ENCODE measurements at regions not wholly inside any gene's neighbourhood (a gene's known extent, or its start where the extent isn't known, plus 50 kb on each side); places are given as distances from the start of the nearest gene placed in this dataset.

GRCh38 chr20:57977141-57977540 lies 251.3 kb downstream of the ANKRD60 start:
- H3K9ac ChIP-seq (replicated peaks; ENCODE audit: extremely low read depth, insufficient read depth, low read length), result no peak overlapping the region
- H3K4me2 ChIP-seq (ENCODE audit: insufficient read depth, low read length), result no peak overlapping the region
- no peaks in the 10 kb centered on the region for H3K9me3 ChIP-seq (replicated peaks; ENCODE audit: control insufficient read depth, insufficient read depth, low read length)
- H3K27me3 ChIP-seq (ENCODE audit: control insufficient read depth in 2 of 2, insufficient read depth in 2 of 2, low read length in 2 of 2), result peaks cover 0 to 3% of the 10 kb centered on the region in 2 experiments
- intact Hi-C loops (cut with micrococcal nuclease) (no loop called here), dilution Hi-C loops (cut with MboI; ENCODE audit: extremely low pct_ligation_motif_present, low sequenced_read_pairs) (no loop called here)
- DNase-seq (ENCODE audit: low read depth, low spot score) (no peak), FAIRE-seq (no peak)
- TF ChIP-seq MAX (IDR thresholded peaks at IDR 0.05; ENCODE audit: insufficient read depth, insufficient read length) (no peak), EZH2 (IDR thresholded peaks at IDR 0.05; ENCODE audit: borderline replicate concordance, low read depth, low read length, severe bottlenecking) (no peak), MYC (IDR thresholded peaks at IDR 0.05; ENCODE audit: low read depth, low read length) (no peak), GATA2 (IDR thresholded peaks at IDR 0.05; ENCODE audit: insufficient read depth, insufficient read length, low read depth, low read length) (no peak), POLR2AphosphoS5 (IDR thresholded peaks at IDR 0.05; ENCODE audit: insufficient read depth, low read depth, low read length) (no peak), FOS (IDR thresholded peaks at IDR 0.05; ENCODE audit: borderline replicate concordance, insufficient read depth, low read length) (no peak), POLR2A (IDR thresholded peaks at IDR 0.05; ENCODE audit: low read depth, low read length) (no peak), JUN (IDR thresholded peaks at IDR 0.05; ENCODE audit: borderline replicate concordance, insufficient read depth, insufficient read length, low read depth) (no peak), CTCF (IDR thresholded peaks at IDR 0.05; ENCODE audit: extremely low read depth in 1 of 2, insufficient read depth in 1 of 2, low read depth in 1 of 2, low read length in 2 of 2) (no peak)
- no peaks in the 10 kb centered on the region for H4K20me1 ChIP-seq (replicated peaks; ENCODE audit: control insufficient read depth, extremely low read depth, insufficient read depth, low read length)
- H3K4me1 ChIP-seq (ENCODE audit: control insufficient read depth, extremely low read depth, insufficient read depth, low read length), result no peaks in the 10 kb centered on the region
- BruUV-seq (replicated peaks), result no TSS peak
- no peak overlapping the region for H2AFZ ChIP-seq (ENCODE audit: low read depth, low read length)
- H3K9me1 ChIP-seq (replicated peaks; ENCODE audit: control insufficient read depth, extremely low read depth, insufficient read depth, low read length), result no peaks in the 10 kb centered on the region
- CTCF ChIA-PET, result no interaction called here
- no peaks in the 10 kb centered on the region for H3K36me3 ChIP-seq (ENCODE audit: control insufficient read depth in 2 of 2, extremely low read depth in 1 of 2, insufficient read depth in 2 of 2, low read length in 2 of 2)
- no peak overlapping the region for H3K27ac ChIP-seq (ENCODE audit: insufficient read depth, low read depth, low read length)
- no peak overlapping the region for H3K4me3 ChIP-seq (replicated peaks in 1 of 3; ENCODE audit: insufficient read depth in 1 of 3, low read depth in 1 of 3, low read length in 3 of 3)
- H3K79me2 ChIP-seq (ENCODE audit: control insufficient read depth, insufficient read depth, low read length), result no peaks in the 10 kb centered on the region
- POLR2A ChIA-PET, result no interaction called here
